ENCODE measurements at regions not wholly inside any gene's neighbourhood (a gene's known extent, or its start where the extent isn't known, plus 50 kb on each side); places are given as distances from the start of the nearest gene placed in this dataset.

- TF ChIP-seq EZH2phosphoT487 (IDR thresholded peaks at IDR 0.05; ENCODE audit: insufficient read depth, low read depth) (no peak), EZH2 (IDR thresholded peaks at IDR 0.05; ENCODE audit: insufficient read depth, poor library complexity, severe bottlenecking) (no peak)
Observed at GRCh38 chr4:164617426-164617825, 136.5 kb upstream of the SMIM31 start.

All from GM23248 (cell line).